ENCODE measurements at regions not wholly inside any gene's neighbourhood (a gene's known extent, or its start where the extent isn't known, plus 50 kb on each side); places are given as distances from the start of the nearest gene placed in this dataset.

DNA sequence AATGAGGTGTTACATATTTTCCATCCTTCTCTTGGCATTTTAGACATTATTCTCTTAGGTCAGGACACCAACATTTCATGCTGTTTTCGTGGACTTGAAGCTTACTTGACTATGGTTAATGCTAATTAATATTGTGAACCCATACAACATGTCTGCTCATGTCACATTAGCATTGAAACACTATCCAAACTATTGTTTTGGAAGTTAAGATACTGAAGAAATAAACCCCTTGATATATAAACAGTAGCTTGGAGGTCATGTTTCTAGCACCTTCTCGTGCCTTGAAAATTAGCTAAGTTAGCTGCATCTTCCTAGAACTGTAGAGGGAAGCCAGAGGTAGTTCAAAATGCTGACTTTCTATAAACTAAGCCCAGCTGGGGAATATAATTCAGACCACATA is 288.8 kb downstream of the LTN1 start:
- ChIA-PET CTCF (interaction anchor here (1.5 kb wide), 1 partner anchor 9 kb away, joined by 5 read pairs; no protein-coding TSS in a partner anchor), POLR2A (no interaction called here)
- no peak for DNase-seq (ENCODE audit: low read depth, low spot score)
- no peak overlapping the region for H3K4me3 ChIP-seq (ENCODE audit: low read depth, low read length)
- TF ChIP-seq, protein P1, sequence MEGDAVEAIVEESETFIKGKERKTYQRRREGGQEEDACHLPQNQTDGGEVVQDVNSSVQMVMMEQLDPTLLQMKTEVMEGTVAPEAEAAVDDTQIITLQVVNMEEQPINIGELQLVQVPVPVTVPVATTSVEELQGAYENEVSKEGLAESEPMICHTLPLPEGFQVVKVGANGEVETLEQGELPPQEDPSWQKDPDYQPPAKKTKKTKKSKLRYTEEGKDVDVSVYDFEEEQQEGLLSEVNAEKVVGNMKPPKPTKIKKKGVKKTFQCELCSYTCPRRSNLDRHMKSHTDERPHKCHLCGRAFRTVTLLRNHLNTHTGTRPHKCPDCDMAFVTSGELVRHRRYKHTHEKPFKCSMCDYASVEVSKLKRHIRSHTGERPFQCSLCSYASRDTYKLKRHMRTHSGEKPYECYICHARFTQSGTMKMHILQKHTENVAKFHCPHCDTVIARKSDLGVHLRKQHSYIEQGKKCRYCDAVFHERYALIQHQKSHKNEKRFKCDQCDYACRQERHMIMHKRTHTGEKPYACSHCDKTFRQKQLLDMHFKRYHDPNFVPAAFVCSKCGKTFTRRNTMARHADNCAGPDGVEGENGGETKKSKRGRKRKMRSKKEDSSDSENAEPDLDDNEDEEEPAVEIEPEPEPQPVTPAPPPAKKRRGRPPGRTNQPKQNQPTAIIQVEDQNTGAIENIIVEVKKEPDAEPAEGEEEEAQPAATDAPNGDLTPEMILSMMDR (IDR thresholded peaks at IDR 0.05; ENCODE audit: insufficient read depth, low read length, missing control alignments): no peak

DNA sequence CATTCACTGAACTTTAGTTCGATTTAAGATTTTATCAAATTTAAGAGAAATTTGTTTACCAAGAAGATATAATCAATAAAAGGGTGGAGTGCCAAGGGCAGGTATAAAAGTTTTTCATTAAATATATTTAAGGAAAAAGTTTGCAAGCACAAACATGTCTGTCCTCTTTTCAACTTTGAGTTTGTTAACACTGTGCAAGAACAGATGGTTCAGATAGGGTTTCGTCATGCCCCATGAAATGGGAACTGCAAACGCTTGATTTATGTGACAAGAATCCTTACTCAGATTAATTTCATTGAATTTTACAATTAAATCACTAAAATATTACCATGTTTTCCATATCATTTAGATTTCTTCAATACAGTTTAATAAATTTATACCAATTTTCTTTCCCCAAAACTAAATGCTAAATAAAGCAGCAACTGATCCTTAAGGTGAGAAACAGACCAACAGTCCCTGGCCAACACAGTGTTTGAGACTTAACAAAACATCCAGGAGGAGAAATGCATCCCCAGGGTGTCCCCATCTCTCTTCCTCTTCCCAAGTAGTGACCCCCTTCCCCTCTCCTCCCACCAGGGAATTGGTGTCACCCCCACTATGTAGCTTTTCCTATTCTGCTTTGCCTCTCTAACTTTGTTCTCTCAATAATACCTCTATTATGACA is 292.9 kb downstream of the LTN1 start:
- no peak for DNase-seq (ENCODE audit: low read depth, low spot score)
- H3K4me3 ChIP-seq (ENCODE audit: low read depth, low read length): no peak overlapping the region
- TF ChIP-seq, protein P1 (IDR thresholded peaks at IDR 0.05; ENCODE audit: insufficient read depth, low read length, missing control alignments): no peak
- ChIA-PET CTCF (no interaction called here), POLR2A (interaction anchor here (0.6 kb wide), 1 partner anchor 189 kb away, joined by 3 read pairs; no protein-coding TSS in a partner anchor)

DNA sequence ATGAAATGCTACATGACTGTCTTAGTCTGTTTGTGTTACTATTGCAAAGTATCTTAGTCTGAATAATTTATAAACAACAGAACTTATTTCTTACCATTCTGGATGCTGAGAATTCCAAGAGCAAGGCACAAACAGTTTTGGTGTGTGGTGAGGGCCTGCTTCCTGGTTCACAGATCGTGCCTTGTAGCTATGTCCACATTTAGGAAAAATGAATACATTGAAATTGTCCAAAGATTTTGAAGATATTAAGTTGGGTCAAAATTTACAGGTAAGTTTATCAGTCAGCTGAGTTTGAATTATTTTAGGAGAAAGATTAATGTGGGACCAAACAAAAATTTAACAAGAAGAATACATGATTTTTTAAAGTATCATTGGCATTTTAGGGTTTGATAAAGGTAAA is 293.5 kb downstream of the LTN1 start:
- TF ChIP-seq, protein P1 (IDR thresholded peaks at IDR 0.05; ENCODE audit: insufficient read depth, low read length, missing control alignments): no peak
- CTCF ChIA-PET: no interaction called here
- POLR2A ChIA-PET: interaction anchor here (0.6 kb wide), 1 partner anchor 188 kb away, joined by 3 read pairs; no protein-coding TSS in a partner anchor
- no peak for DNase-seq (ENCODE audit: low read depth, low spot score)
- no peak overlapping the region for H3K4me3 ChIP-seq (ENCODE audit: low read depth, low read length)

DNA sequence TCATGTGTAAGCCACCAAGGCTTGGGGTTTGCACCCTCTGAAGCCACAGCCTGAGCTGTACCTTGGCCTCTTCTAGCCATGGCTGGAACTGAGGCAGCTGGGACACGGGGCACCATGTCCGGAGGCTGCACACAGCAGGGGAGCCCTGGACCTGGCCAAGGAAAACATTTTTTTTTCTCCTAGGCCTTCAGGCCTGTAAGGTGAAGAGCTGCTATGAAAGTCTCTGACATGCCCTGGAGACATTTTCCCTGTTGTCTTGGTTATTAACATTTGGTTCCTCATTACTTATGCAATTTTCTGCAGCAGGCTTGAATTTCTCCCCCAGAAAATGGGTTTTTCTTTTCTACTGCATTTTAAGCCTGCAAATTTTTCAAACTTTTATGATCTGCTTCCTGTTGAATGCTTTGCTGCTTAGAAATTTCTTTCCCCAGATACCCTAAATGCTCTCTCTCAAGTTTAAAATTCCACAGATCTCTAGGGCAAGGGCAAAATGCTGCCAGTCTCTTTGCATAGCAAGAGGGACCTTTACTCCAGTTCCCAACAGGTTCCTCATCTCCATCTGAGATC is 295.8 kb downstream of the LTN1 start:
- CTCF ChIA-PET: no interaction called here
- POLR2A ChIA-PET: interaction anchor here (1.0 kb wide), 1 partner anchor 11 kb away, joined by 3 read pairs; no protein-coding TSS in a partner anchor
- H3K4me3 ChIP-seq (ENCODE audit: low read depth, low read length): no peak overlapping the region
- DNase-seq (ENCODE audit: low read depth, low spot score): no peak
- TF ChIP-seq, protein P1 (IDR thresholded peaks at IDR 0.05; ENCODE audit: insufficient read depth, low read length, missing control alignments): no peak

DNA sequence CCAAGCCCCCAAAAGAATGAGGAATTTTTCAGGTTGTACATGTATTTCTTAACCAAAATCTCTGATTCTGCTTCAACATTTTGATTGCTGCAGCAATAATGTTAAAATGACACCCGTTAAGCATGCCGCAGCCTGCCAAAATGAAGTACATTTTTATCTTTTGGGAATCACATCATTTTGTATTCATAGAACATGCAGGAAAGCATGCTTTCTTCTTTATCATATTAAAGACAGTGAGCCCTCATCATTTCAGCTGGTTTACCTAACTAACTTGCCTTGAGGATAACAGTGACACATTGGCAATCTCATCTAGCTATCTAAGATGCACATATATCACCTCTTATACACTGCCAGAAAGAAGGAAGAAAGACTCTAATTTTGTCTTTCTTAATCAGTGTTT is 299.2 kb downstream of the LTN1 start:
- no peak for DNase-seq (ENCODE audit: low read depth, low spot score)
- ChIA-PET CTCF (no interaction called here), POLR2A (no interaction called here)
- H3K4me3 ChIP-seq (ENCODE audit: low read depth, low read length): no peak overlapping the region
- TF ChIP-seq, protein P1 (IDR thresholded peaks at IDR 0.05; ENCODE audit: insufficient read depth, low read length, missing control alignments): no peak

DNA sequence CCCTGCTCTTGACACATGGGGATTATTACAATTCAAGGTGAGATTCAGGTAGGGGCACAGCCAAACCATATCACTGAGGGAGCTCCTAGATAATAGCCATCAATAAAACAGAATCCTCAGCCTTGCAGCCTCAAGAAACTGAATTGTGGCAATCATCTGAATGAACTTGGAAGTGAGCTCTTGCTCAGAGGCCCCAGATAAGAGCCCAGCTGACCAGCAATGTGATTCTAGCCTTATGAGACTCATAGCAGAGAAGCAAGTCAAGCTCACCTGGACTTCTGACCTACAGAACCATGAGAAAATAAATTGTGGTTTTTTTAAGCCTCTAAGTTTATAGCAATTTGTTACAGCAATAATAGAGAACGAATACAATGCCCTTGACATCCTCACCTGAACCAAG is 302.5 kb downstream of the LTN1 start:
- TF ChIP-seq, protein P1 (IDR thresholded peaks at IDR 0.05; ENCODE audit: insufficient read depth, low read length, missing control alignments): no peak
- no peak for DNase-seq (ENCODE audit: low read depth, low spot score)
- CTCF ChIA-PET: interaction anchor here (1.6 kb wide), 1 partner anchor 32 kb away, joined by 3 read pairs; no protein-coding TSS in a partner anchor
- POLR2A ChIA-PET: no interaction called here
- no peak overlapping the region for H3K4me3 ChIP-seq (ENCODE audit: low read depth, low read length)

Measured in AG04449 (cell line).